B cell (primary cell): ENCODE measurements at regions not wholly inside any gene's neighbourhood (a gene's known extent, or its start where the extent isn't known, plus 50 kb on each side); places are given as distances from the start of the nearest gene placed in this dataset.
A peak's percentile ranks its signal among the peaks of the same experiment; 100 is the strongest.

Experiments used
- ATAC-seq: fragments of 200-7000 bp; cut with Tn5 transposase; one replicate; pipeline ENCODE4 v1.10.0; 2021; ENCODE audit warnings: low read depth, mild to moderate bottlenecking, moderate number of reproducible peaks, moderate library complexity
- CTCF ChIA-PET: fragments of 350-600 bp; sonication (Branson Sonifier 250); formaldehyde crosslinking; loops from one replicate; lab custom pipeline; 2021; ENCODE audit warnings: antibody characterized with exemption, inconsistent platforms; lab: Charles Lee
- POLR2A ChIA-PET: fragments of 350-600 bp; sonication (Branson Sonifier 250); formaldehyde crosslinking; loops from one replicate; lab custom pipeline; 2021; ENCODE audit warnings: antibody characterized with exemption; lab: Charles Lee
- DNase-seq: peaks from one replicate; pipeline ENCODE4 v3.0.0; 2013
- H2AFZ ChIP-seq: 2 replicates; pipeline ENCODE4 v1.6.1; 2012; ENCODE audit warnings: mild to moderate bottlenecking, low read depth, low read length; ENCODE audit not compliant: insufficient read depth, poor library complexity, severe bottlenecking
- H3K27ac ChIP-seq, 2 donors: 1 replicate in 1 of 2; 2 replicates in 1 of 2; pipeline ENCODE4 v1.5.1; 2012 to 2013; ENCODE audit warnings: low read length in 2 of 2, mild to moderate bottlenecking in 2 of 2, moderate library complexity in 1 of 2
- H3K27me3 ChIP-seq, 4 experiments: fragments of 200-600 bp in 1 of 4; sonication (generic) in 1 of 4; replicated peaks in 1 of 4; 1 replicate in 2 of 4; 2 replicates in 2 of 4; pipeline versions ENCODE4 v1.6.1 to v1.7.0; 2013 to 2016; ENCODE audit warnings: low read length in 3 of 4, mild to moderate bottlenecking in 2 of 4, mixed read lengths in 1 of 4, moderate library complexity in 1 of 4; ENCODE audit not compliant: insufficient read depth in 4 of 4, control insufficient read depth in 3 of 4; ENCODE audit errors: control extremely low read depth in 1 of 4
- H3K36me3 ChIP-seq, 2 experiments: replicated peaks in 1 of 2; 1 replicate in 1 of 2; 2 replicates in 1 of 2; pipeline versions ENCODE4 v1.6.1 to v1.7.1; 2013; ENCODE audit warnings: low read length in 1 of 2; ENCODE audit not compliant: insufficient read depth in 2 of 2, control insufficient read depth in 1 of 2; ENCODE audit errors: control extremely low read depth in 1 of 2, extremely low read depth in 1 of 2
- H3K4me1 ChIP-seq, 2 donors: fragments of 200-600 bp in 1 of 2; sonication (generic) in 1 of 2; 1 replicate in 1 of 2; 2 replicates in 1 of 2; pipeline versions ENCODE4 v1.5.1 to v1.6.1; 2013 to 2017; ENCODE audit warnings: low read length in 2 of 2; ENCODE audit not compliant: control insufficient read depth in 2 of 2, insufficient read depth in 2 of 2
- H3K4me2 ChIP-seq: replicated peaks from 2 replicates; pipeline ENCODE3; 2012; ENCODE audit warnings: mild to moderate bottlenecking, low read depth, low read length; ENCODE audit not compliant: poor library complexity, severe bottlenecking
- H3K4me3 ChIP-seq, 5 experiments: fragments of 200-600 bp in 1 of 5; sonication (generic) in 1 of 5; 1 replicate in 3 of 5; 2 replicates in 2 of 5; pipeline versions ENCODE4 v1.5.1 to v1.7.0; 2011 to 2016; ENCODE audit warnings: low read length in 4 of 5, mild to moderate bottlenecking in 4 of 5, low read depth in 2 of 5, control low read depth in 1 of 5, moderate library complexity in 1 of 5; ENCODE audit not compliant: insufficient read depth in 1 of 5; ENCODE audit errors: control extremely low read depth in 1 of 5, extremely low read depth in 1 of 5
- H3K79me2 ChIP-seq: fragments of 200-600 bp; sonication (generic); one replicate; pipeline ENCODE4 v1.6.0; 2016; ENCODE audit warnings: low read length; ENCODE audit not compliant: control insufficient read depth, insufficient read depth
- H3K9ac ChIP-seq: fragments of 200-600 bp; sonication (generic); 2 replicates; pipeline ENCODE4 v1.6.1; 2017; ENCODE audit warnings: mild to moderate bottlenecking, low read length, moderate library complexity
- H3K9me3 ChIP-seq, 3 donors: one replicate each; pipeline versions ENCODE4 v1.6.1 to v1.7.1; 2013; ENCODE audit warnings: low read length in 2 of 3; ENCODE audit not compliant: control insufficient read depth in 2 of 3, insufficient read depth in 1 of 3; ENCODE audit errors: control extremely low read depth in 1 of 3
- H4K20me1 ChIP-seq: 2 replicates; pipeline ENCODE4 v1.6.0; 2012; ENCODE audit warnings: mild to moderate bottlenecking, low read length; ENCODE audit not compliant: insufficient read depth, control insufficient read depth, poor library complexity, severe bottlenecking
- H3K27ac Mint-ChIP-seq: one replicate; pipeline ENCODE4 v1.8.0; 2021; ENCODE audit warnings: mixed read lengths
- H3K27me3 Mint-ChIP-seq: one replicate; pipeline ENCODE4 v1.8.0; 2021; ENCODE audit warnings: mixed read lengths
- H3K4me1 Mint-ChIP-seq: one replicate; pipeline ENCODE4 v1.8.0; 2021; ENCODE audit warnings: mixed read lengths
- H3K4me3 Mint-ChIP-seq: one replicate; pipeline ENCODE4 v1.8.0; 2021; ENCODE audit warnings: mixed read lengths
- H3K9me3 Mint-ChIP-seq: one replicate; pipeline ENCODE4 v1.8.0; 2022; ENCODE audit warnings: mixed read lengths; ENCODE audit not compliant: insufficient read depth
- CTCF ChIP-seq: fragments of 200-600 bp; IDR thresholded peaks from one replicate; pipeline ENCODE4 v1.8.0; 2022; ENCODE audit warnings: antibody characterized with exemption, mild to moderate bottlenecking
- EZH2 ChIP-seq: IDR thresholded peaks from 2 replicates; pipeline ENCODE4 v1.6.1; 2012; ENCODE audit warnings: borderline replicate concordance, low read depth, mild to moderate bottlenecking, moderate library complexity, low read length; ENCODE audit not compliant: insufficient read depth, poor library complexity, severe bottlenecking
- WGBS: methylation state at CpG from one replicate; pipeline ENCODE4 v1.1.5; 2013; ENCODE audit warnings: missing lambda C conversion rate; ENCODE audit not compliant: insufficient coverage; 5-methylcytosine and 5-hydroxymethylcytosine counted together
- intact Hi-C: fragments of 100-400 bp; cut with micrococcal nuclease; formaldehyde crosslinking; loops from one replicate; pipeline ENCODE4 v1.10.0; 2022

- H3K9me3 ChIP-seq: no peaks in the 10 kb centered on the region
- POLR2A ChIA-PET: no interaction called here
- H3K4me1 Mint-ChIP-seq: no peaks in the 10 kb centered on the region
- no peak overlapping the region for H3K4me3 ChIP-seq
- CTCF ChIA-PET: no interaction called here
- H3K9me3 Mint-ChIP-seq: peaks cover 8% of the 10 kb centered on the region
- no peak overlapping the region for H3K9ac ChIP-seq
- no peak overlapping the region for H3K4me3 Mint-ChIP-seq
- H3K79me2 ChIP-seq: no peaks in the 10 kb centered on the region
- H3K36me3 ChIP-seq: no peaks in the 10 kb centered on the region
- H3K27me3 Mint-ChIP-seq: no peaks in the 10 kb centered on the region
- WGBS: no CpG with 5 or more reads among the region's 2 CpGs
- H4K20me1 ChIP-seq: no peaks in the 10 kb centered on the region
- no peak overlapping the region for H3K27ac Mint-ChIP-seq
- no peak for TF ChIP-seq CTCF
- TF ChIP-seq EZH2: no peak
- DNase-seq (no peak), ATAC-seq (no peak)
- no peaks in the 10 kb centered on the region for H3K4me1 ChIP-seq
- no peak overlapping the region for H3K27ac ChIP-seq
- H3K27me3 ChIP-seq: no peaks in the 10 kb centered on the region
- H3K4me2 ChIP-seq: no peak overlapping the region
- intact Hi-C loops: no loop called here
- peak overlapping the region; percentile 38 for H2AFZ ChIP-seq
Observed at GRCh38 chr1:191206513-191207207, 729.0 kb upstream of the BRINP3 start.

- Histone ChIP-seq H3K9me3 (peaks cover 0 to 6% (median 4%) of the 10 kb centered on the region in 3 donors), H3K4me2 (no peak overlapping the region), H3K9ac (no peak overlapping the region), H3K27me3 (no peaks in the 10 kb centered on the region), H3K27ac (no peak overlapping the region), H2AFZ (no peak overlapping the region), H3K36me3 (no peaks in the 10 kb centered on the region), H4K20me1 (no peaks in the 10 kb centered on the region), H3K4me1 (no peaks in the 10 kb centered on the region), H3K79me2 (no peaks in the 10 kb centered on the region), H3K4me3 (no peak overlapping the region)
- intact Hi-C loops: no loop called here
- ChIA-PET POLR2A (no interaction called here), CTCF (no interaction called here)
- TF ChIP-seq EZH2 (no peak), CTCF (no peak)
- Mint-ChIP-seq H3K27me3 (no peaks in the 10 kb centered on the region), H3K4me3 (no peak overlapping the region), H3K27ac (no peak overlapping the region), H3K9me3 (peaks cover 5% of the 10 kb centered on the region), H3K4me1 (no peaks in the 10 kb centered on the region)
- no peak for ATAC-seq
- DNase-seq: no peak
- WGBS: no CpG with 5 or more reads among the region's 5 CpGs
Observed at GRCh38 chr1:191222206-191222605, 744.5 kb upstream of the BRINP3 start.
